Hepatocyte (in vitro differentiated cells): ENCODE measurements at regions not wholly inside any gene's neighbourhood (a gene's known extent, or its start where the extent isn't known, plus 50 kb on each side); places are given as distances from the start of the nearest gene placed in this dataset.

Experiments
- CTCF ChIP-seq: fragments of 200-600 bp; sonication (generic); IDR thresholded peaks from 2 replicates; pipeline ENCODE4 v1.5.1; 2016; ENCODE audit warnings: antibody characterized with exemption, mild to moderate bottlenecking; ENCODE audit not compliant: poor library complexity
- EZH2 ChIP-seq: fragments of 200-600 bp; sonication (generic); IDR thresholded peaks from 2 replicates; pipeline ENCODE4 v1.6.1; 2016; ENCODE audit warnings: antibody characterized with exemption, mild to moderate bottlenecking, borderline replicate concordance
- EZH2phosphoT487 ChIP-seq: fragments of 200-600 bp; sonication (generic); IDR thresholded peaks from one replicate; pipeline ENCODE4 v1.6.1; 2018; ENCODE audit warnings: antibody characterized with exemption, mild to moderate bottlenecking, low read depth, moderate library complexity; ENCODE audit not compliant: unreplicated experiment, severe bottlenecking

- TF ChIP-seq CTCF: no peak
- no peak for TF ChIP-seq EZH2phosphoT487
- TF ChIP-seq EZH2: no peak
Measured at GRCh38 chr2:20914087-20914486, 91.2 kb upstream of the LDAH start.
